ENCODE measurements at regions not wholly inside any gene's neighbourhood (a gene's known extent, or its start where the extent isn't known, plus 50 kb on each side); places are given as distances from the start of the nearest gene placed in this dataset.

DNA sequence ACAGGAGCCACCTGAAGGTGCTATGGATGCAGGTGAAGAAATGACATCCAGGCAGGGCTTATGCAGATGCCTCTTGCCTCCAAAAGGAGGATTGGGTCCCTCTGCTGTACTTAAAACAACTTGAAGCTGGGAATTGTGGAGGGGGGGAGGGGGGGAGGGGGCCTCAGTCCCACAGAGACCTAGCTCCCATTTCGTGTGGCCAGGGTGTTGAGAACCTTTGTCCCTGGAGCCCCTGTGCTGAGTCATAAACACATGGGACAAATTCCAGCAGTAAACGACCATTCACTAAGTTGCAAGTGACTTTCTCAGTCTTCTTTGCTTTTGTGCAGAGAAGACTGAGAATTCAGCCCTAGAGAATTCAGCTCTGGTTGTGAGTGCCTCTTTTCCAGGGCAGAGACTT is 96.5 kb upstream of the PODXL start:
- no peak overlapping the region for H3K27ac ChIP-seq
- TF ChIP-seq, protein P1, sequence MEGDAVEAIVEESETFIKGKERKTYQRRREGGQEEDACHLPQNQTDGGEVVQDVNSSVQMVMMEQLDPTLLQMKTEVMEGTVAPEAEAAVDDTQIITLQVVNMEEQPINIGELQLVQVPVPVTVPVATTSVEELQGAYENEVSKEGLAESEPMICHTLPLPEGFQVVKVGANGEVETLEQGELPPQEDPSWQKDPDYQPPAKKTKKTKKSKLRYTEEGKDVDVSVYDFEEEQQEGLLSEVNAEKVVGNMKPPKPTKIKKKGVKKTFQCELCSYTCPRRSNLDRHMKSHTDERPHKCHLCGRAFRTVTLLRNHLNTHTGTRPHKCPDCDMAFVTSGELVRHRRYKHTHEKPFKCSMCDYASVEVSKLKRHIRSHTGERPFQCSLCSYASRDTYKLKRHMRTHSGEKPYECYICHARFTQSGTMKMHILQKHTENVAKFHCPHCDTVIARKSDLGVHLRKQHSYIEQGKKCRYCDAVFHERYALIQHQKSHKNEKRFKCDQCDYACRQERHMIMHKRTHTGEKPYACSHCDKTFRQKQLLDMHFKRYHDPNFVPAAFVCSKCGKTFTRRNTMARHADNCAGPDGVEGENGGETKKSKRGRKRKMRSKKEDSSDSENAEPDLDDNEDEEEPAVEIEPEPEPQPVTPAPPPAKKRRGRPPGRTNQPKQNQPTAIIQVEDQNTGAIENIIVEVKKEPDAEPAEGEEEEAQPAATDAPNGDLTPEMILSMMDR (conservative IDR thresholded peaks at IDR 0.05), result no peak

DNA sequence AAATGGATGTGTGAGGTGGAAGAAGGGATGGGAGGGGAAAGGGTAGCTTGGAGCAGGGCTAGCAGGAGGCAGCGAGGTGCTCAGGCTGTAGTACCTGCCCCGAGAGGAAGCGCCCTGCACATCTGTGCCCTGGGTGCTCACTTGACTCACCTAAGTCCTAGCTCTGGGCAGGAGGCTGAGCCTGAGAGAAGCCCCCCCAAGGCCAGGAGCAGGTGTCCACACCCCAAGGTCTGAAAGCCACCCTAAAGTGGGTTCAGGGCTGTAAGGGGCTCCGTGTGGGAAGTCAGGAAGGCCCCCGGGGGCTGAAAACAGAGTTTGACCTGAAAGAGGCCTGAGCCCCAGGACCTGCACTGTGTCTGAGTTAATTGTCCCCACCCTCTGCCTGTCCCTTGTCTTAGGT is 95.8 kb upstream of the PODXL start:
- TF ChIP-seq, protein P1 (conservative IDR thresholded peaks at IDR 0.05), result no peak
- no peak overlapping the region for H3K27ac ChIP-seq

DNA sequence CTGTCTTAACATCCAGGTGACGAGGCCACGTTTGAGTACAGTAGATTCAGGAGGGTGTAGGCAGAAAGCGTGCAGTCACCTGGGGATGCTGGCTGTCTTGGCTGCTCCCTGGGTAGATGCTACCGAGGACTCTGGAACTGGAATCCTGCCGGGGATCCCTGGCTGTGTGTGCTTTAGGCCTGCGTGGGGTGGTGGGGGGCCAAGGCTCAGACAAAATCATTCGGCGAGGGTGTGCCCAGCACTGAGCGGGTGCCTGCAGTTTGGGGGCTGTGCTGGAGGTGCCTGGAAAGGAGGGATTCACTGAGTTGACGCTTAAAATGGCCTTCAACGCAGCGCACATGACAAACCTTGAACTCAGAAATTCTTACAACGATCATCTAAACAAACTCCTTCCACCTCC is 93.5 kb upstream of the PODXL start:
- H3K27ac ChIP-seq, result no peak overlapping the region
- TF ChIP-seq, protein P1 (conservative IDR thresholded peaks at IDR 0.05), result no peak

DNA sequence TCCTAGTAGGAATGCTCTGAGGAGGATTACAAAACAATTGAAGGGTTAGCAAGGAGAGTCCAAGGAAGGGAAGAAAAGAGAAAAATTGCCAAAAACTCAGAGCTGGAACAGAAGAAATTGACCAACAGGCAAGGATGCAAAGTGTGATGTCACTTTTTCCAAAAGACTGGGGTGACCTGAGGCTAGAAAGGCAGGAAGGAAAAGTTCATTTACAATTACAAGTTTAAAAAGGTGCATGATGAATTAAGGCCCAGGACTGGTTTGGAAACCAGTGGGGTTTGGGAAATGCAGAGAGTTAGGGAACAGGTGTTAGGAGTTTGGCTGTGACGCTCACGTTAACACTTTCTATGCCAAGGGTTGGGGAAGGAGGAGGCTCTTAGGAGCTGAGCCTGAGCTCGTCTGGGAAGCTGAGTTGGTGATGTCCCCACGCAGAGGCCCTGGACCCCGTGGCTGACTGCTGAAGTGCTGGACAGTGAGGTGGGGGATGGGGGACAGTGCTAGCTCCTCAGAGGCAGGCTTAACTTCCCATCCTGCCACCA is 92.6 kb upstream of the PODXL start:
- TF ChIP-seq, protein P1 (conservative IDR thresholded peaks at IDR 0.05), result no peak
- no peak overlapping the region for H3K27ac ChIP-seq

DNA sequence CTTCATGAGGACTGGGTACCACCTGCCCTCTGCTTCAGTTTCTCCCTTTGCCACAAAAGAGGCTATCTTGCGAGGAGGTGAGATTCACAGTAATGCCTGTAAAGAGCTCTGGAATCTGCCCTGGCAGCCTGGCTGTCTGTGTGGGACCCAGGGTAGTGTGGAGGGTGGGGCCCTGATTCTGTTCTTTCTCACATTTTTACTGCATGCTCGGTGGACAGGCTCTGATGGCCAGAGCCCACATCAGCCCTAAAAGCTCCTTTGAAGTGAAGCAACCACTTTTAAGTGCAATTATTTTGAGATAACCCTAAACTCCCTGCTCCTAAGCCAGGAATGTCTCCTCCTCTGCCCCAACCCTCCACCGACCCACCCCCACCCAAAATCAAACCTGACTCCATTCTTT is 92.1 kb upstream of the PODXL start:
- H3K27ac ChIP-seq, result no peak overlapping the region
- TF ChIP-seq, protein P1 (conservative IDR thresholded peaks at IDR 0.05), result no peak

DNA sequence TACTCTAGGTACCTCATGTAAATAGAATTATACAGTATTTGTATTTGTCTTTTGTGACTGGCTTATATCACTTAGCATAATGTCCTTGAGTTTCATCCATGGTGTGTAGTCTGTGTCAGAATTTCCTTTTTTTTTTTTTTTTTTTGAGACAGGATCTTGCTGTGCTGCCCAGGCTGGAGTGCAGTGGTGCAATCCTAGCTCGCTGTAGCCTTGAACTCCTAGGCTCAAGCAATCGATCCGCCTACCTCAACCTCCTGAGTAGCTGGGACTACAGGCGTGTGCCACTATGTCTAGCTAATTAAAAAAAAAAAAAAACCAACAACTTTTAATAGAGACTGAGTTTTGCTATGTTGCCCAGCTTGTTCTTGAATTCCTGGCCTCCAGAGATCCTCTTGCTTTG is 89.8 kb upstream of the PODXL start:
- H3K27ac ChIP-seq, result no peak overlapping the region
- TF ChIP-seq, protein P1 (conservative IDR thresholded peaks at IDR 0.05), result no peak

DNA sequence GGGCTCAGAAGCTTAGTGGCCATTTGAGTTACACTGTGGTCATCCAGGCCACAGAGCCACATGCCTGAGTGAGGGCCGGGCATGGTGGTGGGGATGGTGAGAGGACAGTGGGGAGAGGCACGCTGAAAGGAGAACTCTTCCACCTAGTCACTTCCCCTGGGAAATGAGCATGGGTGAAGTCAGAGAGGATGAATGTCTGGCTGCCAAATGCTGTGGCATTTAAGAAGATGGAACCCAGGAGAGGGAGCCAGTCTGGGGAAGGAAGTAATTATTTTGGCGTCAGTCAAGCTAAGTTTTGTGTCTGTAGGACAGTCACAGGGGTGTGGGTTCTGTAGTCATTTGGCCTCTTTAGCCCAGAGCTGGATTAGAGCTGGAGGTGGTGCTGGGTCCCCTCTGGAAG is 86.0 kb upstream of the PODXL start:
- H3K27ac ChIP-seq, result no peak overlapping the region
- TF ChIP-seq, protein P1 (conservative IDR thresholded peaks at IDR 0.05), result no peak
